ENCODE measurements at regions not wholly inside any gene's neighbourhood (a gene's known extent, or its start where the extent isn't known, plus 50 kb on each side); places are given as distances from the start of the nearest gene placed in this dataset.

GRCh38 chrX:128287693-128288092, 235.5 kb upstream of the ACTRT1 start:
- DNase-seq, result no peak

GRCh38 chrX:128250621-128251020, 198.4 kb upstream of the ACTRT1 start:
- DNase-seq, result no peak

- DNase-seq, result no peak
These were observed 164.2 kb upstream of the ACTRT1 start for GRCh38 chrX:128216364-128216763.

GRCh38 chrX:128165884-128166408, 113.7 kb upstream of the ACTRT1 start:
- no peak for DNase-seq

- no peak for DNase-seq
These were observed 104.0 kb upstream of the ACTRT1 start for GRCh38 chrX:128156204-128156603.

GRCh38 chrX:128142745-128143144, 90.5 kb upstream of the ACTRT1 start:
- DNase-seq, result no peak

GRCh38 chrX:128106630-128107029, 54.4 kb upstream of the ACTRT1 start:
- peak; percentile 13 for DNase-seq

GRCh38 chrX:128105659-128106058, 53.5 kb upstream of the ACTRT1 start:
- DNase-seq, result no peak
